ENCODE measurements at regions not wholly inside any gene's neighbourhood (a gene's known extent, or its start where the extent isn't known, plus 50 kb on each side); places are given as distances from the start of the nearest gene placed in this dataset.

- no peak for TF ChIP-seq CTCF (conservative IDR thresholded peaks at IDR 0.05)
- TF ChIP-seq EZH2 (IDR thresholded peaks at IDR 0.05; ENCODE audit: low read depth), result no peak
These were observed 129.1 kb upstream of the LDB2 start for GRCh38 chr4:17027495-17027894.
